ENCODE measurements at regions not wholly inside any gene's neighbourhood (a gene's known extent, or its start where the extent isn't known, plus 50 kb on each side); places are given as distances from the start of the nearest gene placed in this dataset.

GRCh38 chr17:27396045-27396444, 60.2 kb upstream of the KSR1 start (continued):
- TF ChIP-seq EZH2 (IDR thresholded peaks at IDR 0.05) (no peak), EGR1 (IDR thresholded peaks at IDR 0.05; ENCODE audit: low read depth) (no peak), POLR2AphosphoS5 (IDR thresholded peaks at IDR 0.05; ENCODE audit: low read depth, low read length) (no peak), POLR2A (IDR thresholded peaks at IDR 0.05; ENCODE audit: borderline replicate concordance, extremely low read depth, insufficient read depth, insufficient read length) (no peak)

GRCh38 chr17:27396941-27397340, 59.3 kb upstream of the KSR1 start:
- TF ChIP-seq JUND (IDR thresholded peaks at IDR 0.05), result no peak
- no peak for TF ChIP-seq EZH2 (IDR thresholded peaks at IDR 0.05)
- no peak for TF ChIP-seq ZFX (IDR thresholded peaks at IDR 0.05)
- H3K9ac ChIP-seq (ENCODE audit: low read length), result no peak overlapping the region
- ChIA-PET CTCF (no interaction called here), POLR2A (no interaction called here), RAD21 (ENCODE audit: low non-redundant PET in 1 of 2, low total read pairs in 2 of 2, uncharacterized antibody in 2 of 2, unreplicated experiment in 2 of 2) (no interaction called here)
- H3K36me3 ChIP-seq (ENCODE audit: control insufficient read depth in 1 of 2, insufficient read depth in 2 of 2, low read length in 2 of 2), result no peaks in the 10 kb centered on the region
- no peak overlapping the region for H3K4me3 ChIP-seq (replicated peaks in 1 of 2; ENCODE audit: low read depth in 1 of 2, low read length in 2 of 2)
- H3K79me2 ChIP-seq (ENCODE audit: insufficient read depth, low read length), result no peaks in the 10 kb centered on the region
- no peaks in the 10 kb centered on the region for H3K9me2 ChIP-seq (ENCODE audit: insufficient read depth)
- ATAC-seq, result no peak
- H3K4me1 ChIP-seq (ENCODE audit: control insufficient read depth in 1 of 2, insufficient read depth in 2 of 2, low read length in 2 of 2), result no peaks in the 10 kb centered on the region
- no peaks in the 10 kb centered on the region for H3K9me3 ChIP-seq (ENCODE audit: control insufficient read depth in 1 of 2, insufficient read depth in 1 of 2, low read depth in 1 of 2, low read length in 2 of 2)
- no peak overlapping the region for H3K4me2 ChIP-seq (ENCODE audit: low read length)
- intact Hi-C loops (cut with micrococcal nuclease), result no loop called here
- no TSS peak for BruUV-seq (replicated peaks)
- no peak overlapping the region for H3K27ac ChIP-seq (ENCODE audit: low read depth, low read length)
- DNase-seq (ENCODE audit: low read depth, low spot score), result no peak
- H2AFZ ChIP-seq (ENCODE audit: low read depth, low read length, poor library complexity, severe bottlenecking), result no peak overlapping the region
- no peaks in the 10 kb centered on the region for H4K20me1 ChIP-seq (ENCODE audit: insufficient read depth)
- no peaks in the 10 kb centered on the region for H3K27me3 ChIP-seq (ENCODE audit: insufficient read depth, low read length)

- H3K9me3 ChIP-seq (ENCODE audit: control insufficient read depth in 1 of 2, insufficient read depth in 1 of 2, low read depth in 1 of 2, low read length in 2 of 2), result no peaks in the 10 kb centered on the region
- DNase-seq (ENCODE audit: low read depth, low spot score) (no peak), ATAC-seq (no peak)
- H3K27me3 ChIP-seq (ENCODE audit: insufficient read depth, low read length), result no peaks in the 10 kb centered on the region
- H2AFZ ChIP-seq (ENCODE audit: low read depth, low read length, poor library complexity, severe bottlenecking), result no peak overlapping the region
- CTCF ChIA-PET, result no interaction called here
- RAD21 ChIA-PET (ENCODE audit: low non-redundant PET in 1 of 2, low total read pairs in 2 of 2, uncharacterized antibody in 2 of 2, unreplicated experiment in 2 of 2), result no interaction called here
- BruUV-seq (replicated peaks), result no TSS peak
- H3K4me1 ChIP-seq (ENCODE audit: control insufficient read depth in 1 of 2, insufficient read depth in 2 of 2, low read length in 2 of 2), result no peaks in the 10 kb centered on the region
- no peak overlapping the region for H3K27ac ChIP-seq (ENCODE audit: low read depth, low read length)
- no peaks in the 10 kb centered on the region for H3K9me2 ChIP-seq (ENCODE audit: insufficient read depth)
- H3K4me3 ChIP-seq (replicated peaks in 1 of 2; ENCODE audit: low read depth in 1 of 2, low read length in 2 of 2), result no peak overlapping the region
- no peaks in the 10 kb centered on the region for H4K20me1 ChIP-seq (ENCODE audit: insufficient read depth)
- intact Hi-C loops (cut with micrococcal nuclease), result no loop called here
- POLR2A ChIA-PET, result no interaction called here
- H3K36me3 ChIP-seq (ENCODE audit: control insufficient read depth in 1 of 2, insufficient read depth in 2 of 2, low read length in 2 of 2), result no peaks in the 10 kb centered on the region
- H3K9ac ChIP-seq (ENCODE audit: low read length), result no peak overlapping the region
- no peaks in the 10 kb centered on the region for H3K79me2 ChIP-seq (ENCODE audit: insufficient read depth, low read length)
- H3K4me2 ChIP-seq (ENCODE audit: low read length), result no peak overlapping the region
- TF ChIP-seq ELF1 (IDR thresholded peaks at IDR 0.05; ENCODE audit: borderline replicate concordance, low read depth) (no peak), TCF7L2 (IDR thresholded peaks at IDR 0.05; ENCODE audit: borderline replicate concordance, extremely low read depth, insufficient read depth, insufficient read length) (no peak), POLR2AphosphoS5 (IDR thresholded peaks at IDR 0.05; ENCODE audit: low read depth, low read length) (no peak), CEBPB (IDR thresholded peaks at IDR 0.05; ENCODE audit: low read depth) (no peak), EZH2 (IDR thresholded peaks at IDR 0.05) (no peak), ATF3 (IDR thresholded peaks at IDR 0.05) (no peak), SIN3A (IDR thresholded peaks at IDR 0.05; ENCODE audit: low read depth) (no peak), EGR1 (IDR thresholded peaks at IDR 0.05; ENCODE audit: low read depth) (no peak), FOSL1 (IDR thresholded peaks at IDR 0.05; ENCODE audit: low read depth) (no peak), ZFX (IDR thresholded peaks at IDR 0.05) (no peak), RAD21 (IDR thresholded peaks at IDR 0.05; ENCODE audit: low read depth) (no peak), MAX (IDR thresholded peaks at IDR 0.05) (no peak), JUND (IDR thresholded peaks at IDR 0.05) (no peak), CBX3 (IDR thresholded peaks at IDR 0.05; ENCODE audit: low read depth) (no peak), ZNF274 (IDR thresholded peaks at IDR 0.05; ENCODE audit: low read depth, low read length) (no peak), POLR2A (IDR thresholded peaks at IDR 0.05; ENCODE audit: borderline replicate concordance, extremely low read depth, insufficient read depth, insufficient read length) (no peak), ZBTB33 (IDR thresholded peaks at IDR 0.05; ENCODE audit: extremely low read depth, insufficient replicate concordance, low read length) (no peak)
These were observed 57.6 kb upstream of the KSR1 start for GRCh38 chr17:27398691-27399090.

Data from HCT116 (cell line).